LHCN-M2 (cell line): ENCODE measurements at regions not wholly inside any gene's neighbourhood (a gene's known extent, or its start where the extent isn't known, plus 50 kb on each side); places are given as distances from the start of the nearest gene placed in this dataset.
"Not testable (repeated sequence)": the region's sequence is repeated elsewhere in the genome, so short reads cannot be mapped to it uniquely, and the experiment has no call there.

Source experiments
- DNase-seq: peaks from one replicate; pipeline ENCODE4 v3.0.0-alpha.2; 2012; ENCODE audit warnings: low read depth

- no peak for DNase-seq
Measured at GRCh38 chr3:151555523-151555922, 94.7 kb upstream of the IGSF10 start.

DNA sequence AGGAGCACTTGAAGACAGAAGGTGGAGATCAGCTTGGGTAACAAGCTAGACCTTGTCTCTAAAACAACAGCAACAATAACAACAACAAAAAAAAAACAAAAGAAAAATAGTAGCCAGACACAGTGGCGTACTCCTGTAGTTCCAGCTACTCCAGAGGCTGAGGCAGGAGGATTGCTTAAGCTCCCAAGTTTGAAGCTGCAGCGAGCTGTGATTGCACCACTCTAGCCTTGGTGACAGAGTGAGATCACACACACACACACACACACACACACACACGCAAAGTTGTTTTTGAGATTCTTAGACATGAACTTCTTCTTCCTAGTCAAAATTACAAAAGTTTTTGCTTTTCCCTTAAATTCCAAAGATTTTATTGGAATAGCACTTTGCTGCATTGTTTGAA is 93.0 kb upstream of the IGSF10 start:
- DNase-seq: no peak

- no peak for DNase-seq
Measured at GRCh38 chr3:151552589-151552988, 91.7 kb upstream of the IGSF10 start.

DNA sequence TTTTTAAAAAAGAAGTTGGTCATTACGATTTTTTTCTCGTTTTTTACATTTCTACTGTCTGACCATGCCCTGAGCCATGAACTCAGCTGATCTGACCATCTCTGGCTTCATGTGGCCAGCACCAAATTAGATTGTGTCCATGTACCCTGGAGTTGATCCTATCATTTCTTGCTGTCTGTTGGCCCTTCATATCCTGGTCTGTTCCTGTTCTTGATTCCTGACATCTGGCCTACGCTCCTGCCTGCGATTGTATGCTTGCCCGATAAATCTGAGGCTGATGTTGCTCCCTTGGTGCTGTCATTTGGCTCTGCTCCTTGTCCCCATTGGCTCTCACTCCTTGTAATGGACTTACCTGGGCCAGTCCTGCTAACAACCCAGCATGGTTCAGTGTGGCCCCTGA is 89.8 kb upstream of the IGSF10 start:
- no peak for DNase-seq

- no peak for DNase-seq
Measured at GRCh38 chr3:151550025-151550618, 89.3 kb upstream of the IGSF10 start.

DNA sequence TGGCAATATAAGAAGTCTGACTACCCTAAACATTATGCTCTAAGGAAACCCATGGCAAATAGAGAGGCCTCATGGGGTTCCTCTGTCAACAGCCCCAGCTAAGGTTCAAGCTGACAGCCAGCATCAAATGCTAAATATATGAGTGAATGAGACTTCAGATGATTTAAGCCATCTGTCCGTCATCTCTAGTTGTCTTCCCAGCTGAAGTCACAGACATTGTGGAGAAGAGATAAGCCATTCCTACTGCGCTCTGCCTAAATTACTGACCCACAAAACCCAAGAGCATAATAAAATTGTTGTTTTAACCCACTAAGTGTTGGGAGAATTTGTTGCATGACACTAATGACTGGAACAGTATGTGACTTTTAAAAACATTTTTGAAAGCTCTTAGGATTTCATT is 87.3 kb upstream of the IGSF10 start:
- no peak for DNase-seq

GRCh38 chr3:151544164-151544548 is 83.3 kb upstream of the IGSF10 start:
- DNase-seq: no peak

GRCh38 chr3:151541178-151541577 is 80.3 kb upstream of the IGSF10 start:
- DNase-seq: no peak

DNA sequence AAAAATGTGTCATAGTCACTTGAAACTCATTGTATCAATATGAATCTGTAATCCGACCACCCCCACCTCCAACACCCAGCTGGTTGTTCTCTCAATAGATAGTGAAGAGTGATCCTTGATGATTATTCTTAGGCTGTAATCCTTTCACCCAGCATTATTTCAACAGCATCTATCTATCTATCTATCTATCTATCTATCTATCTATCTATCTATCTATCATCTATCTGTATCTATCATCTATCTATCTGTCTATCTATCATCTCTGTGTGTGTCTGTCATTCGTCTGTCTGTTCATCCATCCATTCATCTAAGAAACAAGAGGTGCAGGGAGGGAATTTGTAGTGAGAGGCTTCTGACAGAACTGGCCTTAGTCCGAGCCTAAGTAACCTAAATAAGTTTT is 78.7 kb upstream of the IGSF10 start:
- no peak for DNase-seq

- DNase-seq: no peak
Measured at GRCh38 chr3:151538456-151539393, 77.9 kb upstream of the IGSF10 start.

GRCh38 chr3:151537726-151538125 is 76.9 kb upstream of the IGSF10 start:
- DNase-seq: no peak

DNA sequence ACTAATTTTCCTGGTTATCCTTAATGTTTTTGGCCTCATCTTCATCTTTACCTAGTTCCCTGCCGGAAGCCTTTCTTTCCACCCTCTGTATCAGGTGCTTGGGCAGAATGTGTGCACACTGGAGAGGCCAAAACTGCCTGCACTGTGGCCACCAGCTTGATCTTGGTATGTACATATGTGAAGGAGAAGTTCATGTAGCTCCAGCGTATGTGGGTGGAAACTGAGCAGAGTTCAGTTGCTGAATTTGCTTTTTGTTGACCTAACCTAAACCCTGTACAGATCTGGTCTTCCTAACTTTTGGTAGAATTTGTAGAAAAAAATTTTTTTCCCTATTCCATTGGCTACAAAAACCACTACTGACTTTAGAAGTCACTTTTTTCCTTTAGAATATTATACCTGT is 65.9 kb upstream of the IGSF10 start:
- no peak for DNase-seq

DNA sequence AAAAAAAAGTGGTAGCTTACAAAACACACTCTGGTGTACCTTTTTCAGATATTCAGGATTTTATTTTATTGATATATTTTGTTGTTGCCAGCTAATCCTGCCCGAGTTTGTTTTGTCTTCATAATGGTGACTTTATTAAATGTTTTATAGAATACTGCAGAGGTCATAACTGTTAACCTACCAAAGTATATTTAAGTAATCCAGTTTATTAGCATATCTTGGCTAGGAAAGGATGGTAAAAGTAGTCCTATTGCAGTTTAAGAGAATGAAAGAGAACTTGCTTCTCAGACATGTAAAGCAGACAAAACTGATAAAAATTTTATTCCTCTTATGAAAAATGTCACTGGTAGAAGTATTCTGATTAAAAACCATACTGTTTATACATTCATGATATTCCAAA is 59.2 kb upstream of the IGSF10 start:
- DNase-seq: no peak

DNA sequence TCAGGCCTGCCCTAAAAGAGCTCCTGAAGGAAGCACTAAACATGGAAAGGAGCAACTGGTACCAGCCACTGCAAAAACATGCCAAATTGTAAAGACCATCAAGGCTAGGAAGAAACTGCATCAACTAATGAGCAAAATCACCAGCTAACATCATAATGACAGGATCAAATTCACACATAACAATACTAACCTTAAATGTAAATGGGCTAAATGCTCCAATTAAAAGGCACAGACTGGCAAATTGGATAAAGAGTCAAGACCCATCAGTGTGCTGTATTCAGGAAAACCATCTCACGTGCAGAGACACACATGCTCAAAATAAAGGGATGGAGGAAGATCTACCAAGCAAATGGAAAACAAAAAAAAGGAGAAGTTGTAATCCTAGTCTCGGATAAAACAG is 50.6 kb upstream of the IGSF10 start:
- not testable (repeated sequence) for DNase-seq
